ENCODE measurements at regions not wholly inside any gene's neighbourhood (a gene's known extent, or its start where the extent isn't known, plus 50 kb on each side); places are given as distances from the start of the nearest gene placed in this dataset.
"Not testable (repeated sequence)": the region's sequence is repeated elsewhere in the genome, so short reads cannot be mapped to it uniquely, and the experiment has no call there.

DNA sequence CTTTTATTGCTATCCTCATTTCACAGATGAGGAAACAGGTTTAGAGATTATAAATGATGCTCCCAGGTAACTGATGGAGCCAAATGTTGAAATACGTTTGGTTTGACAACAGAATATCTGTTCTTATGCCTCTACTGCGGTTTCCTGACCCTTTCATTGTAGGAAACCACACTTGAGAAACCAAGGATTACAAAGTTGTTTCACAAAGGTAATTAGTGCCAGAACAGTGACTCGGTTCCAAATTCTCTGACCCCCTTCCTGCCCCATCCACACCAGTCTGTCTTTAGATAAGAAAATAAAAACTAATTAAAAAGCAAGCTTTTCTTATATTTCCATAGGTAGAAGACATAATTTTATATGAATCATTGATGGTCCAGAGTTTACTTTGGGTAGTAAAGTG is 393.7 kb upstream of the MBL2 start:
- no peak for DNase-seq (ENCODE audit: low spot score)

DNA sequence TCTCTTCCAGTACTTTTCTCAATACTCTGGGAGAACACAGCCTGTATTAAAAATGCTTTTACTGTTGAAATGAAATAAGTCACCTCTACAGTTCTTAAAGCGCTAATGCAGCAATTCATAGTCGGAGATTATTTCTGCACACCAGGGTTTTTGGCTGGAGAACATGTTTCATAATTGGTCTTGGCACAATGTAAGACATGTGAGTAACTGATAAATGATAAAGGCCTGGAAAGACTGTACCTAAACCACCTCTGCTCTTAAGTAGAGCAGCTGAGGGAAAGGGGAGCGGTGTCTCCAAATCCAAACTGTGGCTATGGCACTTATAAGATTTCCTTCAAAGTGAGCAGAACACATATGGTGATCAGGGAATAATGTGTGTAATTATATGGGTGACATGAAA is 390.3 kb upstream of the MBL2 start:
- no peak for DNase-seq (ENCODE audit: low spot score)

- DNase-seq (ENCODE audit: low spot score), result no peak
Measured at GRCh38 chr10:53161231-53161630, 388.6 kb upstream of the MBL2 start.

DNA sequence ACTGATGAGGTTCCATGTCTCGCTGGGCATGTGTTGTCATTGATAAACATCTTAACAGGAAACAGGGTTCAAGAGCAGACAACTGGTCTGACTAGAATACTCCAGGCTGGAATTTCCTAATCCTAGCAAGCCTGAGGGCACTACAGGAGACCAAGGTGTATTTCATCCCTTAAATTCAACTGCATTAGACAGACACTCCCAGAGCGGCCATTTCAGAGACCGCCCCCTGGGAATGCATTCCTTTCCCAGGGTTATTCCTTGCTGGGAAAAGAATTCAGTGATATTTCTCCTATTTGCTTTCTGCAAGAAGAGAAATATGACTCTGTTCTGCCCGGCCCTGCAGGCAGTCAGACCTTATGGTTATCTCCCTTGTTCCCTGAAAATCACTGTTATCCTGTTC is 383.1 kb upstream of the MBL2 start:
- DNase-seq (ENCODE audit: low spot score), result not testable (repeated sequence)

DNA sequence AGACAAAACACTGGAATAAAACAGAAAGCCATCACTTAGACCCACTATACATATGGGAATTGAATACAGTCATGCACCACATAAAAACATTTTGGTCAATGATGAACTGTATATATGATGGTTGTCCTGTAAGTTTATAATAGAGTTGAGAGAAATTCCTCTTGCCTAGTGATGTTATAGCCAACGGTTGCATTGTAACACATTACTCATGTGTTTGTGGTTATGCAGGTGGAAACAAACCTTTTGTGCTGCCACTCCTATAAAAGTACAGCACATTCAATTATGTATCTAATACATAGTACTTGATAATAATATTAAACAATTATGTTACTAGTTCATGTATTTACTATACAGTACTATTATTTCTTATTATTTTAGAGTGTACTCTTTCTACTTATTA is 381.2 kb upstream of the MBL2 start:
- no peak for DNase-seq (ENCODE audit: low spot score)

DNA sequence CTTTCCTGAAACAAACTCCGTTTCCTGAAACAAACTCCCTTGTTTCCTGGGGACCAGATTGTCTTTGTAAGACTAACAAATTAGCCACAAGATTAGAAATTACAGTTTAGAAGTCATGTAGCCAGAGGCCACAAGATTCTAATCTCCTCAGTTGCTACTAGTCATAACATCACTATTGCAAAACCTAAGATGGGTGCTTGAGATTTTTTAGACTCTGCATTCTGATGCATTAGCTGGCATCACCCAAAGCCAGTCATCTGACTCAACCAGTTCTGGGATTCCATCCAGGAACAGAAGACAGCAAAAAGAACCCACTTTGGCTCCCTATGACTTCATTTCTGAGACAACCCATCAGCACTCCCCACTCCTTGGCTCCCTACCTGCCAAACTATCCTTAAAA is 367.9 kb upstream of the MBL2 start:
- DNase-seq (ENCODE audit: low spot score), result no peak

GRCh38 chr10:53135897-53136253 is 363.3 kb upstream of the MBL2 start:
- no peak for DNase-seq (ENCODE audit: low spot score)

GRCh38 chr10:53135213-53135896 is 362.8 kb upstream of the MBL2 start:
- DNase-seq (ENCODE audit: low spot score), result no peak

GRCh38 chr10:53134050-53134449 is 361.5 kb upstream of the MBL2 start:
- DNase-seq (ENCODE audit: low spot score), result peak; percentile 4

- DNase-seq (ENCODE audit: low spot score), result no peak
Measured at GRCh38 chr10:53130337-53130736, 357.8 kb upstream of the MBL2 start.

GRCh38 chr10:53127686-53128085 is 355.1 kb upstream of the MBL2 start:
- DNase-seq (ENCODE audit: low spot score), result no peak

DNA sequence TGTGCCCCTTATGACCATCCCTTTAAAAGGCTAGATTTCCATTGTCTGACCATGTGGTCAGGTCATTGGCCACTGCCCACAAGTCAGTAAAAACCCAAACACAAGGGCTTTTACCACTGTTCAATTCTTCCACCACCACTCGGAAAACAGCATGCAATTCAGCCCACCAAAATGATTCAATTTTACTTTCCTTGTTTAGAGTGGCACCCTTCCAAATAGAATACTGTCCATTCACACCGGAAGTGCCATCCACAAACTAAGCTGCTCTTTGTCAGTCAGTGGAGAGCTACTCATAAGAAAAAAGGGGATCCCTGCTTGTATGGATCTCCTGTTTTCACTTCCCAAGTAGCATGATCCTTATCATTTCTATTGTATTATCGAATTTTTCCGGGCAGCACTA is 350.7 kb upstream of the MBL2 start:
- no peak for DNase-seq (ENCODE audit: low spot score)

GRCh38 chr10:53122281-53122680 is 349.7 kb upstream of the MBL2 start:
- DNase-seq (ENCODE audit: low spot score), result no peak

DNA sequence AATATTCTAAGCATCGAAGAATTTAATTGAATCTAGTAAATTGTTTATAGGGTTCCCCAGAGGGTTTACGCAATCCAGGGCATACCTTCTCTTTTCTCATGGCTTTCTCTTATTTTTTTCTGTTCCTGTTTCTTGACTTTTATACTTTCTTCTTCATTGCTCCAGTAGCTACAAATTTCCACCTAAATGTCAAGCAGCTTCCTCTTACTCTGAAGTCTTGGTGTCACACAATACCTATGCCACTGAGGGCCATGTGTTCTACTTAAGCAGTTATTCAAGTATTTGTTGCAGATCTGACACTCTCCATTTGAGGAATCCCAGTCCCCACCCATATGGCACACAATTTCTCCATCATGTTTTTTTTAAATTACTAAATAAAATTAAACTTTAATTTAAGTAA is 343.1 kb upstream of the MBL2 start:
- no peak for DNase-seq (ENCODE audit: low spot score)

DNA sequence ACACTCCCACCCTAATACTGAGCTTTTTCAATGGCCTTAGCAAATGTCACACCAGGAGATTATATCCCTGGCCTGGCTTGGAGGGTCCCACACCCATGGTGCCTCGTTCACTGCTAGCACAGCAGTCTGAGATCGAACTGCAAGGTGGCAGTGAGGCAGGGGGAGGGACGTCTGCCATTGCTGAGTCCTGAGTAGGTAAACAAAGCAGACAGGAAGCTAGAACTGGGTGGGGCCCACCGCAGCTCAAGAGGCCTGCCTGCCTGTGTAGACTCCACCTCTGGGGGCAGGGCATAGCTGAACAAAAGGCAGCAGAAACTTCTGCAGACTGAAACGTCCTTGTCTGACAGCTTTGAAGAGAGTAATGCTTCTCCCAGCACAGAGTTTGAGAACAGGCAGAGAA is 338.9 kb upstream of the MBL2 start:
- DNase-seq (ENCODE audit: low spot score), result no peak

GRCh38 chr10:53109320-53109719 is 336.7 kb upstream of the MBL2 start:
- DNase-seq (ENCODE audit: low spot score), result no peak

- no peak for DNase-seq (ENCODE audit: low spot score)
Measured at GRCh38 chr10:53108317-53108934, 335.8 kb upstream of the MBL2 start.

DNA sequence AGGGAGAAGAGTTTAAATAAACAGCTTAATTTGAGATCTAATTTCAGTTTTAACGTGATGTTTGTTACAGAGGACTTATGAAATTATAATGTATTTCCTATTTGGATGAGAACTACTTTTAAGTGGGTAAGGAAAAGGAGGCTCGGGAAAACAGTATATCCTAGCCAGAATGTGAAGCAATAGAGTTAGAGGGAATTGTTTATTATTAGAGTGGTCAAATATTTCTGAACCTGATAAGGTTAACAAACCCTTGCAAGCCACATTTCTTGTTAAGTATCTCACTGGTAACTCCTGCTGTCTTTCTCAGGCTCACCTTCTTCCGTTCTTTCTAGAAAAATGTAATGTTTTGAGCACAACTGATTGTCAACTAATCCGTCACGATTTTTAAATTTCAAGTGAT is 335.1 kb upstream of the MBL2 start:
- no peak for DNase-seq (ENCODE audit: low spot score)

GRCh38 chr10:53102424-53102823 is 329.8 kb upstream of the MBL2 start:
- DNase-seq (ENCODE audit: low spot score), result no peak

DNA sequence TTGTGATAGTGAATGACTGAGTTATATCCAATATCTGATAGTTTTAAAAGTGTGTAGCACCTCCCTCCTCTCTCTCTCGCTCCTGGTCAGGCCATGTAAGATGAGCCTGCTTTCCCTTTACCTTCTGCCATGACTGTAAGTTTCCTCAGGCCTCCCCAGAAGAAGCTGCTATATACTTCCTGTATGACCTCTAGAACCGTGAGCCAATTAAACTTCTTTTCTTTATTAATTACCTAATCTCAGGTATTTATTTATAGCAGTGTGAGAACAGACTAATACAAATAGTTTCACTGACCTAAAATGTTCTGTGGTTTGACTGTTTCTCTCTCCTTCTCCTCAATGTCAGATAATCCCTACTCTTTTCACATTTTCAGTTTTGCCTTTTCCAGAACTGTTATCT is 321.3 kb upstream of the MBL2 start:
- DNase-seq (ENCODE audit: low spot score), result no peak

- no peak for DNase-seq (ENCODE audit: low spot score)
Measured at GRCh38 chr10:53091574-53091973, 319.0 kb upstream of the MBL2 start.

- DNase-seq (ENCODE audit: low spot score), result no peak
Measured at GRCh38 chr10:53088961-53089360, 316.4 kb upstream of the MBL2 start.

DNA sequence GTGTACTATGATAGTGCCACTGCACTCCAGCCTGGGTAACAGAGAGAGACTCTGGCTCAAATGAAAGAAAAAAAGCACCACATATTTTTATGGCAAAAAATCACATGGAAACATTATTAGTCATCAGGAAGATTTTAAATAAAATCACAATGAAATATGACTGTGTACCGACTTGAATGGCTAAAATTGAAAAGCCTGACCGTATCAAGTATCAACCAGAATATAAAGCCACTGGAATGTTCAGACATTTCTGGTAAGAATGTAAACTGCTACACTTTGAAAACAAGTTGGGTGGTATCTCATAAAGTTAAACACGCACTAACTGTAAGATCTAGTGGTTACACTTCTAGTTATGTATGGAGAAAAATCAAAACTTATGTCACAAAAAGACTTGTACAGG is 306.7 kb upstream of the MBL2 start:
- DNase-seq (ENCODE audit: low spot score), result no peak

GRCh38 chr10:53076948-53077347 is 304.4 kb upstream of the MBL2 start:
- DNase-seq (ENCODE audit: low spot score), result no peak
